Small intestine (tissue), 7 donors: ENCODE measurements at regions not wholly inside any gene's neighbourhood (a gene's known extent, or its start where the extent isn't known, plus 50 kb on each side); places are given as distances from the start of the nearest gene placed in this dataset.
"Not testable (repeated sequence)": the region's sequence is repeated elsewhere in the genome, so short reads cannot be mapped to it uniquely, and the experiment has no call there.

Source experiments
- DNase-seq, 2 donors: peaks; one replicate each; pipeline versions ENCODE4 v3.0.0 to v3.0.0-alpha.2; 2013
- FAIRE-seq: peaks from 2 replicates; lab custom pipeline; 2012; peaks lifted over from hg19 to GRCh38; lab: Jason Lieb, UNC
- H3K27ac ChIP-seq, 3 donors: one replicate each; pipeline ENCODE4 v1.5.1; 2013; ENCODE audit warnings: low read length in 2 of 3, mild to moderate bottlenecking in 2 of 3, control low read depth in 1 of 3, inconsistent platforms in 1 of 3, low read depth in 1 of 3, moderate library complexity in 1 of 3
- H3K27me3 ChIP-seq, 3 donors: one replicate each; pipeline ENCODE4 v1.6.1; 2013; ENCODE audit warnings: low read length in 3 of 3, inconsistent platforms in 1 of 3; ENCODE audit not compliant: control insufficient read depth in 3 of 3, insufficient read depth in 3 of 3
- H3K36me3 ChIP-seq, 3 donors: one replicate each; pipeline ENCODE4 v1.6.1; 2013; ENCODE audit warnings: low read length in 3 of 3, inconsistent platforms in 1 of 3, low read depth in 1 of 3, mild to moderate bottlenecking in 1 of 3, moderate library complexity in 1 of 3; ENCODE audit not compliant: control insufficient read depth in 3 of 3, insufficient read depth in 2 of 3
- H3K4me1 ChIP-seq, 3 donors: one replicate each; pipeline ENCODE4 v1.6.1; 2013; ENCODE audit warnings: low read length in 2 of 3, inconsistent platforms in 1 of 3, low read depth in 1 of 3, mild to moderate bottlenecking in 1 of 3, moderate library complexity in 1 of 3; ENCODE audit not compliant: control insufficient read depth in 3 of 3, insufficient read depth in 2 of 3
- H3K4me3 ChIP-seq, 3 donors: one replicate each; pipeline ENCODE4 v1.5.1; 2013; ENCODE audit warnings: low read length in 3 of 3, control low read depth in 1 of 3, inconsistent platforms in 1 of 3, low read depth in 1 of 3, mild to moderate bottlenecking in 1 of 3, moderate library complexity in 1 of 3
- H3K9me3 ChIP-seq, 2 donors: one replicate each; pipeline ENCODE4 v1.6.1; 2013; ENCODE audit warnings: low read depth in 1 of 2, low read length in 1 of 2; ENCODE audit not compliant: control insufficient read depth in 2 of 2, insufficient read depth in 1 of 2
- WGBS, 3 donors: extraction: QIAGEN DNeasy Blood & Tissue Kit; methylation state at CpG; one replicate each; pipeline ENCODE4 v1.1.7; 2013; 5-methylcytosine and 5-hydroxymethylcytosine counted together
- donor health status: healthy with polysubstance abuse.
- donor health status: control.
- donor health status: control.
- donor health status: Bipolar disorder and iron deficiency.
- donor health status: healthy.

GRCh38 chrX:146090732-146091131, 273.1 kb downstream of the SLITRK2 start:
- FAIRE-seq (no peak), DNase-seq (no peak)
- Histone ChIP-seq H3K27ac (no peak overlapping the region), H3K27me3 (no peaks in the 10 kb centered on the region), H3K9me3 (no peaks in the 10 kb centered on the region), H3K4me1 (no peaks in the 10 kb centered on the region), H3K4me3 (no peak overlapping the region), H3K36me3 (no peaks in the 10 kb centered on the region)
- whole genome bisulfite sequencing, 3 donors, result 70 to 97% (median 95%) methylated on average over 1 of the region's 1 CpG

- Histone ChIP-seq H3K4me3 (no peak overlapping the region), H3K27ac (no peak overlapping the region), H3K4me1 (no peaks in the 10 kb centered on the region), H3K36me3 (no peaks in the 10 kb centered on the region), H3K27me3 (no peaks in the 10 kb centered on the region), H3K9me3 (no peaks in the 10 kb centered on the region)
- DNase-seq (no peak), FAIRE-seq (no peak)
- 59 to 82% (median 81%) methylated on average over 4 of the region's 4 CpGs for WGBS, 3 donors
Measured at GRCh38 chrX:146109362-146109761, 291.7 kb downstream of the SLITRK2 start.

GRCh38 chrX:146119074-146119473, 301.4 kb downstream of the SLITRK2 start:
- H3K9me3 ChIP-seq, H3K4me3 ChIP-seq, FAIRE-seq, H3K4me1 ChIP-seq, H3K36me3 ChIP-seq, H3K27me3 ChIP-seq, DNase-seq, H3K27ac ChIP-seq: not testable (repeated sequence)
- WGBS, 3 donors, result 39 to 58% (median 47%) methylated on average over 5 of the region's 5 CpGs

DNA sequence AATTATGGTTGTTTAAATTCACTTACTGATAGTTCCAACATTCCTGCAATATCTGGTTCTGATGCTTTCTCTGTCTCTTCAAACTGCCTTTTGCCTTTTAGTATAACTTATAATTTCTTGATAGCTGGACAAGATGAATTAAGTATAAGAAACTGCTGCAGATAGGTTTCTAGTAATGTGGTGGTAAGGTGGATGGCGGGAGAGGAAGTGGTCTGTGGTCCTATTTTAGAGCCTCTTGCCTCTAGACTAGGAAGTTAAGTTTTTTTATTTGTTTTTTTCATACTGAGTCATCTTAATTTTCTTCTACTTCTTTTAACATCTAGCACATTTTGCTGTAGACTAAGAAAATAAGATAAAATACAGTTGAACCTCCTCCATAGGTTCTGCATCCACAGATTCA, 310.0 kb downstream of the SLITRK2 start:
- 46 to 81% (median 73%) methylated on average over 1 of the region's 1 CpG for WGBS, 3 donors
- FAIRE-seq (no peak), DNase-seq (no peak)
- no peak overlapping the region for H3K27ac ChIP-seq
- no peaks in the 10 kb centered on the region for H3K9me3 ChIP-seq
- H3K4me1 ChIP-seq, result no peaks in the 10 kb centered on the region
- no peak overlapping the region for H3K4me3 ChIP-seq
- no peaks in the 10 kb centered on the region for H3K36me3 ChIP-seq
- no peaks in the 10 kb centered on the region for H3K27me3 ChIP-seq

- FAIRE-seq (no peak), DNase-seq (peak; percentile 58 to 69)
- no peaks in the 10 kb centered on the region for H3K36me3 ChIP-seq
- 2 to 52% (median 33%) methylated on average over 4 of the region's 4 CpGs for WGBS, 3 donors
- H3K27me3 ChIP-seq, result no peaks in the 10 kb centered on the region
- H3K9me3 ChIP-seq, result peaks cover 0 to 3% of the 10 kb centered on the region in 2 donors
- peaks cover 0 to 15% (median 0%) of the 10 kb centered on the region in 3 donors for H3K4me1 ChIP-seq
- peak overlapping the region in 1 of 3 donors; percentile 28 for H3K27ac ChIP-seq
- H3K4me3 ChIP-seq, result no peak overlapping the region
Measured at GRCh38 chrX:146141221-146141620, 323.6 kb downstream of the SLITRK2 start.

GRCh38 chrX:146144039-146144438, 326.4 kb downstream of the SLITRK2 start:
- Histone ChIP-seq H3K27ac (peak overlapping the region in 1 of 3 donors; percentile 22), H3K4me3 (no peak overlapping the region), H3K27me3 (no peaks in the 10 kb centered on the region), H3K4me1 (peaks cover 0 to 20% (median 0%) of the 10 kb centered on the region in 3 donors), H3K9me3 (peaks cover 0 to 3% of the 10 kb centered on the region in 2 donors), H3K36me3 (no peaks in the 10 kb centered on the region)
- FAIRE-seq, result no peak
- WGBS, 3 donors, result 14 to 59% (median 42%) methylated on average over 5 of the region's 5 CpGs
- DNase-seq, result peak; percentile 17 to 43

- Histone ChIP-seq H3K4me3 (no peak overlapping the region), H3K9me3 (no peaks in the 10 kb centered on the region), H3K4me1 (peaks cover 0 to 5% (median 0%) of the 10 kb centered on the region in 3 donors), H3K27me3 (no peaks in the 10 kb centered on the region), H3K36me3 (no peaks in the 10 kb centered on the region), H3K27ac (peak overlapping the region in 1 of 3 donors; percentile 63)
- peak; percentile 70 to 82 for DNase-seq
- no peak for FAIRE-seq
- WGBS, 3 donors, result 17 to 61% (median 36%) methylated on average over 4 of the region's 4 CpGs
Measured at GRCh38 chrX:146154191-146154590, 336.6 kb downstream of the SLITRK2 start.

DNA sequence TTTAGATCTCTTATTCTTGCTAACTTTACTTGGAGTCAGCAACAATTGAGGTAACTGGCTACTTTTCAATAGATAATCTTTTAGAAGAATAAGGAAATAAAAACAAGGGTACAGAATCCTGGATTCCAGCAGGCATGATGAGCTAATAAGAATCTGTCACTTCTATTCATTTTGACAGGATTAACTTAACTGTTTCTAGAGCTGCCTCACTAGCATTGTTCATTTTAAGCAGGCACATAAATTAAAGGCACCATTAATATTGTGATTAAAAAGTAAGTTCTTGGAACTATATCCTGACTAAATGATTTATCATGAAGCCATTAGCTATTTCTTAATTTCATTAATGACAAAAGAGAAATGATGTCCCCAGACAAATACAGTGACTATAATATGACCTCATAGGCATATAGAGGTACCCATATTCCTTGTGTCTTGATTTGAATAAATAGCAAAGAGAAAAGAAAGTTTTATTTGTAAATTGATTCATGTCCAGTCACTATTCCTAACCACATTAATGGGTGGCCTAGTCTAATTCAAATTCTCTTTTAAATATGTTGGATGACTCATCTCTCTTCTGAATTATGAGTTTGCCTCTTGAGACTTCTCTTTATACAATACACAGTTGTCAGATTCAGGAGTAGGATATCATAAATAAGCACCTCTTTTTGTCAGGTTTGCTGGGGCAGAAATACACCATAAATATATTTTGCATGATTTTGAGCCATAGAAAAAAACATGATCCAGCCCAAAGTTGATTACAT, 343.0 kb downstream of the SLITRK2 start:
- H3K4me3 ChIP-seq, result no peak overlapping the region
- H3K9me3 ChIP-seq, result no peaks in the 10 kb centered on the region
- no peaks in the 10 kb centered on the region for H3K27me3 ChIP-seq
- H3K27ac ChIP-seq, result no peak overlapping the region
- peak; percentile 33 for FAIRE-seq
- no peak for DNase-seq
- no peaks in the 10 kb centered on the region for H3K4me1 ChIP-seq
- no peaks in the 10 kb centered on the region for H3K36me3 ChIP-seq

GRCh38 chrX:146173742-146174141, 356.1 kb downstream of the SLITRK2 start:
- 78 to 89% (median 83%) methylated on average over 4 of the region's 4 CpGs for WGBS, 3 donors
- Histone ChIP-seq H3K9me3 (no peaks in the 10 kb centered on the region), H3K27ac (no peak overlapping the region), H3K4me3 (no peak overlapping the region), H3K27me3 (no peaks in the 10 kb centered on the region), H3K4me1 (no peaks in the 10 kb centered on the region), H3K36me3 (no peaks in the 10 kb centered on the region)
- DNase-seq (no peak), FAIRE-seq (no peak)
